NB4 (cell line): ENCODE measurements at regions not wholly inside any gene's neighbourhood (a gene's known extent, or its start where the extent isn't known, plus 50 kb on each side); places are given as distances from the start of the nearest gene placed in this dataset.

Source experiments
- MYC ChIP-seq: IDR thresholded peaks from 2 replicates; pipeline ENCODE4 v1.6.1; 2011; ENCODE audit warnings: low read depth, low read length
- POLR2A ChIP-seq: IDR thresholded peaks from 2 replicates; pipeline ENCODE4 v1.6.1; 2011; ENCODE audit warnings: mild to moderate bottlenecking; ENCODE audit not compliant: insufficient read length; ENCODE audit errors: extremely low read depth
- TF ChIP-seq, protein P1 (sequence below): IDR thresholded peaks from one replicate; pipeline ENCODE4 v1.5.1; 2012; ENCODE audit warnings: low read depth, low read length
- TF ChIP-seq, protein P2 (sequence below): IDR thresholded peaks from 2 replicates; pipeline ENCODE4 v1.6.1; 2011; ENCODE audit warnings: low read depth, low read length

DNA sequence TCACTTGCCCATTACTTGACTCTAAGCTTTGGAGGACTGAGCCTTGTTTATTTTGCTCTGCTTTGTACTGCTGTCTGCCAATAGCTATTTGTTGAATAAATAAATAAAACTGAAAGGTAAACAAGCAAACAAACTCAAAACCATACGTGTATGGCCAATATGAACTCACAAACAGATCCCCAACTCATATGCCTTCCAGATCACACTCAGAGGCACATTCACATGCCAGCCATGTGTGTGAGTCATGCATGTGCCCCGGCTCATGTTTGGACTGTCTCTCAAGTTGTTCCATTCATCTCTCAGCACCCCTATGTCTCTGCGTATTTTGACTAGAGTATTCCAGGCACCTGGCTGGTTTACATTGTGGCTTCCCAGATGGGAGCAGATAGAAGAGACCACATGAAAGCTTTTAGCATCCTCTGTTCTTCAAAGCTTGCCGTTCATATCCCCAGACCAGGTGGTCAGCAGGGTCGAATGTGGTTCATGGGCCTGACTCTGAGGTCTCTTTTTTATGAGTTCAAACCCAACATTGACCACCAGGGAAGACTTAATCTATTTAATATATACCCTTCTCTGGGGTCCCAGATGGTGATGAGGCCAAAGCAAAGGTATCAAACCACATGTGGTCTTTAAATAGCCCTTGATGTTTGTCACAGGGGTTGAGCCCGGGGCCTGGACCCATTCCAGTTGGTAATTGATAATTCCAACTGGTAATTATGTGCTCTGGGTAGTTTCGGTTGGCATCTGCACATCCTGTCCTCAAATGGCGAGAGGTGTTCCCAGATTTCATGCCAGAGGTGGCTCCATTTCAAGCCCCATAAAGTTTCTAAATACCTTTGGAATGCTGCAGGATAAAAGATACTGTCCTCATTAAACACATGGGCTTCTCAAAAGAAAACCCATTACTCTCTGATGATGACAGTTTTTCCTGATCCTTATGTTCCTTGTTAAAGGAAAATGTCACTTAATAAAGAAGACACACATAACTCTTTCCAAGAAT, 287.3 kb upstream of the MAF start:
- TF ChIP-seq POLR2A: no peak
- TF ChIP-seq, protein P1, sequence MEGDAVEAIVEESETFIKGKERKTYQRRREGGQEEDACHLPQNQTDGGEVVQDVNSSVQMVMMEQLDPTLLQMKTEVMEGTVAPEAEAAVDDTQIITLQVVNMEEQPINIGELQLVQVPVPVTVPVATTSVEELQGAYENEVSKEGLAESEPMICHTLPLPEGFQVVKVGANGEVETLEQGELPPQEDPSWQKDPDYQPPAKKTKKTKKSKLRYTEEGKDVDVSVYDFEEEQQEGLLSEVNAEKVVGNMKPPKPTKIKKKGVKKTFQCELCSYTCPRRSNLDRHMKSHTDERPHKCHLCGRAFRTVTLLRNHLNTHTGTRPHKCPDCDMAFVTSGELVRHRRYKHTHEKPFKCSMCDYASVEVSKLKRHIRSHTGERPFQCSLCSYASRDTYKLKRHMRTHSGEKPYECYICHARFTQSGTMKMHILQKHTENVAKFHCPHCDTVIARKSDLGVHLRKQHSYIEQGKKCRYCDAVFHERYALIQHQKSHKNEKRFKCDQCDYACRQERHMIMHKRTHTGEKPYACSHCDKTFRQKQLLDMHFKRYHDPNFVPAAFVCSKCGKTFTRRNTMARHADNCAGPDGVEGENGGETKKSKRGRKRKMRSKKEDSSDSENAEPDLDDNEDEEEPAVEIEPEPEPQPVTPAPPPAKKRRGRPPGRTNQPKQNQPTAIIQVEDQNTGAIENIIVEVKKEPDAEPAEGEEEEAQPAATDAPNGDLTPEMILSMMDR: no peak
- no peak for TF ChIP-seq MYC
- TF ChIP-seq, protein P2, sequence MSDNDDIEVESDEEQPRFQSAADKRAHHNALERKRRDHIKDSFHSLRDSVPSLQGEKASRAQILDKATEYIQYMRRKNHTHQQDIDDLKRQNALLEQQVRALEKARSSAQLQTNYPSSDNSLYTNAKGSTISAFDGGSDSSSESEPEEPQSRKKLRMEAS: no peak
